ENCODE measurements at regions not wholly inside any gene's neighbourhood (a gene's known extent, or its start where the extent isn't known, plus 50 kb on each side); places are given as distances from the start of the nearest gene placed in this dataset.
"Not testable (repeated sequence)": the region's sequence is repeated elsewhere in the genome, so short reads cannot be mapped to it uniquely, and the experiment has no call there.

DNA sequence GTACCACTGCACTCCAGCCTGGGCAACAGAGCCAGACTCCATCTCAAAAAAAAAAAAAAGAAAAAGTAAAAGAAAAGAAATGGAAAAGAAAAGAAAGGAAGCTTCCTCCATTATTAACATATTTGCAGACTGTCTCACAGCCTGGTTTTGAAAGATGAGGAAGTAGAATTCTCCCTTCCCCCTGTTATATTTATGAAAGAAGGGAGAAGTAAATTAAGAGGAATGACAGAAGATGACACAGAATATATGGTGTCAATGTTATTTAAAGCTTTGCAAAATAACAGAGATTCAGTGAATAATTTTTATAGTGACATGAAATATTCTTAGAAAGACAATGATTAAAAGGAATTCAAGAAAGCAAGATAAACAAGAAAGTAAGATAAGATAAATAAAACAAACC is 83.7 kb upstream of the PRSS16 start:
- peak; percentile 20 to 48 (median 38) for DNase-seq

DNA sequence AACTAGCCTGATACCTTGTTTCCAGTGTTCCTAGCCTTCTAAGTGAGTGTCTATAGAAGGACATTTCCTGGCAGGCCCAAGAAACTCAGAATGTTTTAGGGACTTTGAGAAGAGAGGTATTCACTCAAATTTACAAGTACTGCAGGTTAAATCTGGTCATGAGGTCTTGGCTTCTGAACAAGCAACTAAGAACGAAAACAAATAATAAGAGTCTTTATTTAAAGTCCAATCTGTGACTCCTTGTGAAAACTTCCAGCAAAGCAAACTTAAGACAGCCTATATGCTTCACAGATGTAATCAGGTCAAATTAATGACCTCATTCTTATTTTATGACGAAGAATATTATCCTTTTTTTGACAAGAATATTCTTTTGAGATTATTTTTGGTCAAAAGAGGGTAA is 79.4 kb upstream of the PRSS16 start:
- DNase-seq = no peak

DNA sequence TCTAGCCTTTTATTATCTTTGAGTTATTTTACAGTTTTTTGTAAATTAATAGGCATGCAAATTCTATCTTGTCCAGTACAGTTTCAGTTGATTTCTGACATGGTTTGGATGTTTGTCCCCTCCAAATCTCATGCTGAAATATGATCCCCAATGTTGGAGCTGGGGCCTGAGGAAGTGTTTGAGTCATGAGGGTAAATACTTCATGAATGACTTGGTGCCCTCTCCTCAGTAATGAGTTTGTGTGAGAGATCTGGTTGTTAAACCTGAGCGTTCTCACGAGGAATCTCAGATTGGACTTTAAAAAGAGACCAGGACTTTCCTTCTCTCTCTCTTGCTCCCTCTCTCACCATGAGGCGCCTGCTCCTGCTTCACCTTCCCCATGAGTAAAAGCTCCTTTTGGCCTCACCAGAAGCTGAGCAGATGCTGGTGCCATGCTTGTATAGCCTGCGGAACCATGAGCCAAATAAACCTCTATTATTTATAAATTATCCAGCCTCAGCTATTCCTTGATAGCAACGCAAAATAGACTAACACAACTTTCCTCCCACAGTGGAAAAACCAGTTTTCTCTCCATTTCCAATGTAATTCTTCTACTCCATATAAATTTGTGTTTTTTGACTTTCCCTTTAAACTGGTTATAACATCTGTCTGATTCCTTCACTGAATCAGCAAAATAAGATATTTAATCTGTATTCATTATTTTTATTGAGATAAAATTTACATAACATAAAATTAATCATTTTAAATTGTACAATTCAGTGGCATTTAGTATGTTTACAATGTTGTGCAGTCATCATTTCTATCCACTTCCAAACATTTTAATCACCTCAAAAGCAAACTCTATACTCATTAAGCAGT is 78.7 kb upstream of the PRSS16 start:
- no peak for DNase-seq

GRCh38 chr6:27172524-27173231 is 74.8 kb upstream of the PRSS16 start:
- DNase-seq = not testable (repeated sequence)

DNA sequence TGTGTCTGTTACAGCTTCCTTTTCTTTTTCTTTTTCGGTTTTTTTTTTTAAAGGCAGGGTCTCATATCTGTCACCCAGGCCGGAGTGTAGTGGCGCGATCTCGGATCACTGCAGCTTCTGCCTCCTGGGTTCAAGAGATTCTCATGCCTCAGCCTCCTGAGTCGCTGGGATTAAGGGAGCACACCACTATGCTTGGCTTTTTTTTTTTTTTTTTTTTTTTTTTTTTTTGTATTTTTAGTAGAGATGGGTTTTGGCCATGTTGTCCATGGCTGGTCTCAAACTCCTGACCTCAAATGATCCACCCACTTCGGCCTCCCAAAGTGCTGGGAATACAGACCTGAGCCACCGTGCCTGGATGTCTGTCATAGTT is 74.3 kb upstream of the PRSS16 start:
- DNase-seq = not testable (repeated sequence)

- DNase-seq = no peak
Observed at GRCh38 chr6:27174958-27175357, 72.5 kb upstream of the PRSS16 start.

- no peak for DNase-seq
Observed at GRCh38 chr6:27176096-27176495, 71.4 kb upstream of the PRSS16 start.

DNA sequence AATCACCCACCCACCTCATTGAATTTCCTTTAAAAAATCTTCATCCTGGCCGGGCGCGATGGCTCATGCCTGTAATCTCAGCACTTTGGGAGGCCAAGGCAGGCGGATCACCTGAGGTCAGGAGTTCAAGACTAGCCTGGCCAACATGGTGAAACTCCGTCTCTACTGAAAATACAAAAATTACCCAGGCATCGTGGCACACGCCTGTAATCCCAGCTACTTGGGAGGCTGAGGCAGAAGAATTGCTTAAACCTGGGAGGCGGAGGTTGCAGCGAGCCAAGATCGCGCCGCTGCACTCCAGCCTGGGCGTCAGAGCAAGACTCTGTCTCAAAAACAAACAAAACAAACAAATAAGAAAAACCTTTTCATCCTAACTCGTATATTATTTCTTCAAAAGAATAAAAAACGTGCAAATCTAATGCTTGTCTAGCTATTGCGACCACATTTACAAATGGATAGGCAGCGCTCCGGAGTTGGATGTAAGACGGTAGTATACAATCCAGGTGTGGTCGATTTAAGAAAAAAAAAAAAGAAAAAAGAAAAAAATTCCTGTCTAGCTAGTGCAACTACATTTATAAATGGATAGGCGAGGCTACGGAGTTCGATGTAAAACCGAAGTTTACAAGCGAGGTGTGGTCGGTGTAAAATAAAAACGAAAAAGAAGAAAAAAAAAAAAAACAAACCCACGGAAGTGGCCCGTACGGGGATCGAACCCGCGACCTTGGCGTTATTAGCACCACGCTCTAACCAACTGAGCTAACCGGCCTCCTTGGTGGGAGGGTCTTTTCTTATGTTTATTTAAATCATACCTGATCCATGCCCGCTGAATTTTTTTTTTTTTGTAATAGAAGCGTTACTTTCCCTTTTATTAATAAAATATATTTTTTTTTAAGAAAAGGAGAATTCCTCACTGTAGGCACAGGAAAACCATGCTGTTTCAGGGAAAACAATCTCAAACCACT is 70.7 kb upstream of the PRSS16 start:
- DNase-seq = peak; percentile 72 to 77 (median 73)

DNA sequence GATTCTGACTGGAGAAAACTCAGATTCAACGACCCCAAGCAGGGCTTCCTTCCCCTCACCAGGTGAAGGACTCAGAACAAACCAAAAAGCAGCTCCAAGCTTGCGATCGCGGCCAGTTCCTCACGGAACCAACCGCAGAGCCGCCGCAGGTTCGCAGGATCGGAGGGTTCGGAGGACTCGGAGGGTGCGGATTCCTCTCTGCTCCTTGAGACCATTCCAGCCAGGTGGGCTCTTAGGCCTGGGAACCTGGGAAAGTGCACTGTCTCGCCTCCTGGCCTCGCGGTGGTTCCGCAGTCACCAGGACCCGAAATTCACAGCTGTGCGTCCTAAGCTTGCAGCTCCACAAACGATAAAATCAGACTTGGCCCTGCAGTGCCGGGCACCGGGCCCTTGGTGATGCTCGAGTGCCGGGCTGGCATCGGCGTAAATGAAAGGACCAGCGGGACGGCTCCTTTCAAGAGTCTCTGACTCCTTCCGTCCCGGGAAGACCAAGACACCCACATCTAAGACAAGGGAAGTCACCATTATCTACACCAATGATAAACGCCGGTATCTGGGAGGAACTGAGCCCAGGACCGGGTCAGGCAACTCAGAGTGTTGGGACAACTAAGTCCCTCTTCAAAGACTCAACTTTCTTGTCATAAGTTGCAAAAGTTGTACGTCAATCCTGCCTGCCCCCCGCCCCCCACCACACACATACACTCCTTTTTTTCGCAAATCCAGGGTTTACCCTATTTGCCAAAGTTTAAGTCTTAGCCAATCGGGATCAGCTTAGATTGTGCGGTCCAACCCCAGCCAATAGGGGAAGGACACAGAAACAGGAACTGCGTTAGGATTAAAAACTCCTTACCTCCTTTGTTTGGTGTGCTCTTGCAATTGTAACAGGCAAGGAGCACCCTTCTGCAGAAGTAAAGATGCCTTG is 69.8 kb upstream of the PRSS16 start:
- peak; percentile 90 to 93 (median 92) for DNase-seq

DNA sequence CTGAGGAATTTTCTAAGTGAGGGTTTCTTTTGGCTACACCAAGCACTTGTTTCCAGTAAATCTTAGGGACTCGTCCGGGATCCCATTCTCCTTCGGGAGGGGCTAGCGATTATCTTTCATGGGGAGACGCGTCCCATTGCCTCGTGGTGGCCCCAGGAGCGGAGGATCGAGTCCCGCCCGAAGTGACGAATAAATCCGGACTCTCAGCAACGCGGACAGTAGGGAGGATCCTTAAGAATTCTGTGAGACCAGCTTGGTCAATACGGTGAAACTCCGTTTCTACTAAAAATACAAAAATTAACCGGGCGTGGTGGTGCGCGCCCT is 69.1 kb upstream of the PRSS16 start:
- DNase-seq = no peak

DNA sequence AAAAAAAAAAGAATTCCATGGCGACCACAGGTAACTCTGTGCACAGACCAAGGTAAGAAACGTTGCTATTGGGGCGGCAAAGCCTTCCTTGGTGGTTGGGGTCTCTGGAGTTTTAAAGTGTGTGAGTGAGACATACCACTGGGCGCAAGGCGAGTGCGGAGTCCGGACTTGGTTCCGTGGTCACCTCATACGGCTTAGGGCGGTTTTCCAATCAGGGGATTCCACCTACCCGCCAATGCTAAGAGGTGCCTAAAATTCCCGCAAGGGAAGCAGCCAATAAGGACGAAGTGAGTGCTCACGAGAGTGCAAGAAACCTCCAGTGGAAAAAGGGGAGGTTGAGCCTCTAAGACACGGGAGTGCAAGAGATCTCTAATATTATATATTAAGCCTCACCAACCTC is 68.6 kb upstream of the PRSS16 start:
- DNase-seq = no peak

DNA sequence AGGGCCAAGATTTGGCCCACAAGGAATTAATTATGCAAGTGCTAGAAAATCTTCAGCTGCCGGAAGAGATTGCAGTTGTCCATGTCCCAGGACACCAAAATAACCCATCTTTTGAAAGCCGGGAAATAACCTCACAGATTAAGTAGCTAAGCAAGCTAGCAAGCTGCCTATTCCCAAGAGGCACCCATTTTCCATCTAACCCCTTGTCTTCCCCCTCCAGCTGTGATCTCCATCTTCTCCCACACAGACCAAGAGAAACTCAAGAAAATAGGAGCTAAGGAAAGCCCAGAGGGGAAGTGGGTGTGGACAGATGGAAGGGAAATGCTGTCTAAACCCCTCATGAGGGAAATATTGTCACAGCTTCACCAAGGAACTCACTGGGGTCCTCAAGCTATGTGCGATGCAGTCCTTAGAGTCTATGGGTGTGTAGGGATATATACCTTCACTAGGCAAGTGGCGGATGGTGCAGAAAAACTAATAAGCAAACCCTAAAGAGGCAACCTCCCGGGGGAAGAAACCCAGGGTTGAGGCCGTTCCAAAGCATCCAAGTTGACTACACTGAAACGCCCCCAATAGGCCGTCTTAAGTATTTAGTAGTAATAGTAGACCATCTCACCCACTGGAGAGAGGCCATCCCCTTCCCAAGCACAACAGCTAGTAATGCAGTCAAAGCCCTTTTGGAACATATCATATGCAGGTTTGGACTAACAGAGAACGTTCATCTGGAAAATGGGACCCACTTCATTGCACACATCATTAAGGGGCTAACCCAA is 64.3 kb upstream of the PRSS16 start:
- DNase-seq = peak in 1 of 3 donors; percentile 3

GRCh38 chr6:27187231-27188060 is 60.1 kb upstream of the PRSS16 start:
- no peak for DNase-seq

DNA sequence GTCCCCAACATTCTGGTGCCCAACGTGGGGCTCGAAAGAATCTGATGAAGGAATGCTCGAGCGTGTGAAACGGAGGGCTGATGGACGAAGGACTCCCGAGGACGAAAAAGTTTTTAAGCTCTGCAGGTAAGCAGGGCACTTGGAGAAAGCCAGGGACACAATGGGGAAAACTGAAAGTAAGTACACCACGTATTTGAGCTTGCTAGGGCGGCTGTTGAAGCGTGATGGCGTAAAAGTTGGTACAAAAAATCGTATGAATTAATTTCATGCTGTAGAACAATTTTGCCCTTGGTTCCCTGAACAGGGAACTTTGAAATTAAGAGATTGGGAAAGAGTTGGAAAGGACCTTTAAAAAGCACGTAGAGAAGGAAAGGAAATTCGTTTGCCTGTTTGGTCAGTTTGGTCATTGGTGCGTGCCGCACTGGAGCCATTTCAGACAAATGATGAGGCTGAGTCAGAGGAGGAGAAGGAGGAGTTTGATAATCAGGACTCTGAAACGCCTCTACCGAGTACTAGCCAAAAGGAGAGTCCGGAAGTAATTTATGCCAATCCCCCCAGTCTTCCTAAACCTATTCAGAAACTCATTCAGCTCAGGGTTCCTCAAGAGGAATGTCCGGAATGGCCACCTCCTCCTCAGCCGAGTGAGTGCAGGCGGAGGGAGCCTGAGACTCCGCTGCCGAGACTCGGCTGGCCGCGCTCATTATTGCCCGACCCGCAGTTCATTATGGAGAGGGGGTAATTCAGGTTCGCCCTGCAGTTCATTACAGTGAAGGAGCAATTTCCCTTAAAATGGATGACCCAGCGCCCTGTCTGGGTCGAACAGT is 59.2 kb upstream of the PRSS16 start:
- peak; percentile 71 to 81 (median 72) for DNase-seq

DNA sequence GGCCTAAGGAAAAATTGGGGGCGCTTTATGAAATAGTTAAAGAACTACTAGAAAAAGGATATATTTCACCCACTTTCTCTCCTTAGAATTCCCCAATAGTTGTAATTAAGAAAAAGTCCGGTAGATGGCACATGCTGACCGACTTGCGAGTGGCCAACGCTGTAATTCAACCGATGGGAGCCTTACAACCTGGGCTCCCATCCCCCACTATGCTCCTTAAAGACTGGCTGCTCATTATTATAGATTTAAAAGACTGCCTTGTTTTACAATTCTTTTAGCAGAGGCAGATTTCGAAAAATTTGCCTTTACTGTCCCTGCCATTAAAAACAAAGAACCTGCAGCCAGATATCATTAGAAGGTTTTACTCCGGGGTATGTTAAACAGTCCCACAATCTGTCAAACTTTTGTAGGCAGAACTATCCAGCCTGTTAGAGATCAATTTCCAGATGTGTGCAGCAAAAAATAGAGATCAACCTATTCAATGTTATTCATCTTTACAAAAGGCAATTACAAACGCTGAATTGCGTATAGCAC is 58.5 kb upstream of the PRSS16 start:
- peak; percentile 81 to 90 (median 86) for DNase-seq

DNA sequence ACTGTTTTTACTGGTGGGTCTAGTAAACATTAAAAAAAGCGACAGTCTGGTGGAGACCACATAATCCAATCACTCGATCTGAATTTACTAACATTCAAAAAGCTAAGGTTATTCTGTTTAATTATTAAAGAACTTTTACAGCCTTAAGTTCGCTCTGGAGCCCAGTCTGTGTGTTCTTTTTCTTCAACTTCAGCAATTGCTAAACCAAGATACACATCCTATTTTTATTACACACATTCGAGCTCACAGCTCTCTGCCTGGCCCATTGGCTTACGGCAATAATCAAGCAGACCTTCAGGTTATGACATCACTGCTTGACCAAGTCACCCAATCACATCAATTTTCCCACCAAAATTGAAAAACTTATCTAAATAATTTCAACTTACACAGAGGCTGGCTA is 57.4 kb upstream of the PRSS16 start:
- no peak for DNase-seq

DNA sequence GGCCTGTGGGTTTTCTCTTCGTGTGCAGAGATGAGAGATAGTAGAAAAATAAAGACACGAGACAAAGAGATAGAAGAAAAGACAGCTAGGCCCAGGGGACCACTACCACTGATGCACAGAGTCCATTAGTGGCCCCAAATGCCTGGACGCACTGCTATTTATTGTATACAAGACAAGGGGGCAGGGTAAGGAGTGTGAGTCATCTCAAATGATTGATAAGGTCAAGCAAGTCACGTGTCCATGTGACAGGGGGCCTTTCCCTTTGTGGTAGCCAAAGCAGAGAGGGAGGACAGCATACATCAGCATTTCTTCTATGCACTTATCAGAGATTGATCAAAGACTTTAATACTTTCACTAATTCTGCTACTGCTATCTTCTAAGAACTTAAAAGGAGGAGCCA is 53.0 kb upstream of the PRSS16 start:
- DNase-seq = not testable (repeated sequence)

GRCh38 chr6:27195547-27195946 is 52.0 kb upstream of the PRSS16 start:
- not testable (repeated sequence) for DNase-seq

Data from suppressor macrophage treated with lipopolysaccharide for 1 hour (primary cell).